ENCODE measurements at regions not wholly inside any gene's neighbourhood (a gene's known extent, or its start where the extent isn't known, plus 50 kb on each side); places are given as distances from the start of the nearest gene placed in this dataset.

DNA sequence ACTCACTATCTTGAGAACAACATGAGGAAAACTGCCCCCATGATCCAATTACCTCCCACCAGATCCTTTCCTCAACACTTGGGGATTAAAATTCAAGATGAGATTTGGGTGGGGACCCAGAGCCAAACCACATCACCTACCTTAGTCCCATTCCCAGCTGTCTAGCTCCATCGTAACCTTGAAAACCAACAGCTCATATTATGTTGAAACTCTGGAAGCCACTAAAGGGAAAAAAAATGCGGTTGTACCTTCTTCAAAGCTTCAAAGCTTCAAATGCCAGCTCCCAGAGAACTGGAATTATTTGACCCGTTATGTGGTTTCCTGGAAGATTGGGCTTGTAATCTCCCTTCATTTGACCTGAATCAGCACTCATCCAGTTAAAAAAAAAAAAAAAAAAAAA is 223.1 kb upstream of the GPC6 start:
- TF ChIP-seq CTCF (IDR thresholded peaks at IDR 0.05) (no peak), ZFX (IDR thresholded peaks at IDR 0.05; ENCODE audit: borderline replicate concordance) (no peak)

Data from 22Rv1 (cell line).